HCT116 (cell line): ENCODE measurements at regions not wholly inside any gene's neighbourhood (a gene's known extent, or its start where the extent isn't known, plus 50 kb on each side); places are given as distances from the start of the nearest gene placed in this dataset.

ENCODE experiments used
- ATAC-seq: fragments of 200-7000 bp; cut with Tn5 transposase; 2 replicates; pipeline ENCODE4 v1.9.1; 2020; ENCODE audit warnings: mild to moderate bottlenecking, moderate library complexity
- BruUV-seq: library from RNA; stranded (reverse); fragments of 400-500 nt; replicated peaks from 2 replicates; lab custom pipeline; 2021; lab: Mats Ljungman, UMichigan
- CTCF ChIA-PET: fragments of 300-600 bp; sonication (Branson Sonifier 250); formaldehyde crosslinking; loops from one replicate; lab custom pipeline; 2021; ENCODE audit warnings: antibody characterized with exemption; lab: Charles Lee
- POLR2A ChIA-PET: fragments of 300-600, 350-600 bp; sonication (Branson Sonifier 250); formaldehyde crosslinking; loops from one replicate; lab custom pipeline; 2021; ENCODE audit warnings: antibody characterized with exemption; lab: Charles Lee
- RAD21 ChIA-PET, 2 experiments: fragments of 300-600 bp; sonication (Branson Sonifier 250); formaldehyde crosslinking; loops; one replicate each; lab custom pipeline; 2023; ENCODE audit warnings: low total read pairs in 2 of 2; ENCODE audit not compliant: uncharacterized antibody in 2 of 2, unreplicated experiment in 2 of 2, low non-redundant PET in 1 of 2; lab: Charles Lee
- DNase-seq: peaks from one replicate; pipeline ENCODE4 v3.0.0-alpha.2; 2010; ENCODE audit warnings: low read depth, low spot score
- H2AFZ ChIP-seq: fragments of 200-600 bp; shearing (Covaris generic), sonication (generic); 2 replicates; pipeline ENCODE4 v1.6.1; 2017; ENCODE audit warnings: low read depth, mixed run types, mixed read lengths, antibody characterized with exemption, low read length; ENCODE audit not compliant: poor library complexity, severe bottlenecking
- H3K27ac ChIP-seq: 2 replicates; pipeline ENCODE4 v1.5.1; 2012; ENCODE audit warnings: low read depth, low read length
- H3K27me3 ChIP-seq: fragments of 200-600 bp; sonication (generic); 2 replicates; pipeline ENCODE4 v1.6.1; 2016; ENCODE audit warnings: mixed run types, low read length, mixed read lengths; ENCODE audit not compliant: insufficient read depth
- H3K36me3 ChIP-seq, 2 experiments: fragments of 200-500 bp in 1 of 2; fragments of 200-600 bp in 1 of 2; sonication (Bioruptor generic) in 1 of 2; sonication (generic) in 1 of 2; 2 replicates each; pipeline versions ENCODE4 v1.5.1 to v1.6.1; 2014 to 2016; ENCODE audit warnings: low read length in 2 of 2, inconsistent platforms in 1 of 2, mixed read lengths in 1 of 2, mixed run types in 1 of 2; ENCODE audit not compliant: insufficient read depth in 2 of 2, control insufficient read depth in 1 of 2
- H3K4me1 ChIP-seq, 2 experiments: fragments of 200-600 bp in 1 of 2; sonication (generic) in 1 of 2; 2 replicates each; pipeline versions ENCODE4 v1.5.1 to v1.6.1; 2012 to 2017; ENCODE audit warnings: low read length in 2 of 2, inconsistent platforms in 1 of 2, mild to moderate bottlenecking in 1 of 2, mixed read lengths in 1 of 2, mixed run types in 1 of 2, moderate library complexity in 1 of 2; ENCODE audit not compliant: insufficient read depth in 2 of 2, control insufficient read depth in 1 of 2
- H3K4me2 ChIP-seq: fragments of 200-600 bp; sonication (generic); 2 replicates; pipeline ENCODE4 v1.6.1; 2017; ENCODE audit warnings: mixed run types, low read length, mixed read lengths
- H3K4me3 ChIP-seq, 2 experiments: fragments of 200-600 bp in 1 of 2; sonication (generic) in 1 of 2; replicated peaks in 1 of 2; 2 replicates each; pipeline ENCODE4 v1.5.1; 2011 to 2016; ENCODE audit warnings: low read length in 2 of 2, control low read depth in 1 of 2, low read depth in 1 of 2, mild to moderate bottlenecking in 1 of 2, mixed read lengths in 1 of 2, mixed run types in 1 of 2
- H3K79me2 ChIP-seq: fragments of 200-600 bp; sonication (generic); 2 replicates; pipeline ENCODE4 v1.6.1; 2017; ENCODE audit warnings: mild to moderate bottlenecking, mixed run types, low read length, moderate library complexity, mixed read lengths; ENCODE audit not compliant: insufficient read depth
- H3K9ac ChIP-seq: fragments of 200-600 bp; sonication (generic); 2 replicates; pipeline ENCODE4 v1.6.1; 2016; ENCODE audit warnings: low read length, mixed read lengths
- H3K9me2 ChIP-seq: fragments of 200-600 bp; sonication (generic), shearing (Covaris generic); 2 replicates; pipeline ENCODE4 v1.6.1; 2017; ENCODE audit warnings: mixed run types, mild to moderate bottlenecking, moderate library complexity; ENCODE audit not compliant: insufficient read depth
- H3K9me3 ChIP-seq, 2 experiments: fragments of 200-500 bp in 1 of 2; fragments of 200-600 bp in 1 of 2; sonication (Bioruptor generic) in 1 of 2; sonication (generic) in 1 of 2; 2 replicates each; pipeline ENCODE4 v1.6.1; 2014 to 2017; ENCODE audit warnings: low read length in 2 of 2, mixed read lengths in 2 of 2, inconsistent platforms in 1 of 2, low read depth in 1 of 2, mild to moderate bottlenecking in 1 of 2, mixed run types in 1 of 2, moderate library complexity in 1 of 2; ENCODE audit not compliant: control insufficient read depth in 1 of 2, insufficient read depth in 1 of 2
- H4K20me1 ChIP-seq: fragments of 200-600 bp; sonication (generic), shearing (Covaris generic); 2 replicates; pipeline ENCODE4 v1.6.1; 2017; ENCODE audit warnings: mixed run types, mild to moderate bottlenecking, moderate library complexity; ENCODE audit not compliant: insufficient read depth
- CEBPB ChIP-seq: IDR thresholded peaks from 2 replicates; pipeline ENCODE4 v1.6.1; 2012; ENCODE audit warnings: low read depth
- EGR1 ChIP-seq: IDR thresholded peaks from 2 replicates; pipeline ENCODE4 v1.6.1; 2012; ENCODE audit warnings: low read depth
- ELF1 ChIP-seq: IDR thresholded peaks from 2 replicates; pipeline ENCODE4 v1.6.1; 2012; ENCODE audit warnings: low read depth, borderline replicate concordance
- EZH2 ChIP-seq: fragments of 200-600 bp; sonication (generic); IDR thresholded peaks from 2 replicates; pipeline ENCODE4 v1.6.1; 2017; ENCODE audit warnings: antibody characterized with exemption, mixed run types
- EZH2phosphoT487 ChIP-seq: fragments of 200-600 bp; IDR thresholded peaks from 2 replicates; pipeline ENCODE4 v1.6.1; 2018; ENCODE audit warnings: antibody characterized with exemption, borderline replicate concordance
- FOSL1 ChIP-seq: IDR thresholded peaks from 2 replicates; pipeline ENCODE4 v1.6.1; 2012; ENCODE audit warnings: low read depth
- JUND ChIP-seq: IDR thresholded peaks from 2 replicates; pipeline ENCODE4 v1.6.1; 2012
- MAX ChIP-seq: IDR thresholded peaks from 2 replicates; pipeline ENCODE4 v1.6.1; 2012
- POLR2A ChIP-seq: IDR thresholded peaks from 2 replicates; pipeline ENCODE4 v1.7.0; 2011; ENCODE audit warnings: borderline replicate concordance; ENCODE audit not compliant: insufficient read depth, insufficient read length; ENCODE audit errors: extremely low read depth
- POLR2AphosphoS5 ChIP-seq: IDR thresholded peaks from 2 replicates; pipeline ENCODE4 v1.6.1; 2011; ENCODE audit warnings: mild to moderate bottlenecking, low read depth, low read length, moderate library complexity
- RAD21 ChIP-seq: IDR thresholded peaks from 2 replicates; pipeline ENCODE4 v1.6.1; 2012; ENCODE audit warnings: low read depth, mild to moderate bottlenecking
- REST ChIP-seq: IDR thresholded peaks from 2 replicates; pipeline ENCODE4 v1.6.1; 2012; ENCODE audit warnings: low read depth
- SIN3A ChIP-seq: IDR thresholded peaks from 2 replicates; pipeline ENCODE4 v1.6.1; 2012; ENCODE audit warnings: low read depth
- SRF ChIP-seq: IDR thresholded peaks from 2 replicates; pipeline ENCODE4 v1.6.1; 2012; ENCODE audit warnings: low read depth
- YY1 ChIP-seq: IDR thresholded peaks from 2 replicates; pipeline ENCODE4 v1.6.1; 2011; ENCODE audit warnings: low read length, low read depth, moderate library complexity, mild to moderate bottlenecking; ENCODE audit not compliant: insufficient replicate concordance; ENCODE audit errors: extremely low read depth
- ZNF274 ChIP-seq: fragments of 200-500 bp; sonication (Bioruptor generic); IDR thresholded peaks from 2 replicates; pipeline ENCODE4 v1.6.1; 2014; ENCODE audit warnings: mild to moderate bottlenecking, low read depth, low read length, inconsistent platforms
- intact Hi-C: fragments of 100-400 bp; cut with micrococcal nuclease; formaldehyde crosslinking; loops from 2 replicates; pipeline ENCODE4 v1.10.0; 2022
- TF ChIP-seq, protein P1 (sequence below): IDR thresholded peaks from 2 replicates; pipeline ENCODE4 v1.6.1; 2012
- TF ChIP-seq, protein P2 (sequence below): IDR thresholded peaks from 2 replicates; pipeline ENCODE4 v1.6.1; 2011; ENCODE audit warnings: mild to moderate bottlenecking, low read length, moderate library complexity; ENCODE audit not compliant: insufficient replicate concordance; ENCODE audit errors: extremely low read depth

GRCh38 chr7:89559596-89559995 lies 594.7 kb upstream of the STEAP1 start (continued):
- no peak for TF ChIP-seq REST
- TF ChIP-seq YY1 = no peak
- no peak for TF ChIP-seq EGR1
- TF ChIP-seq SRF = no peak
- TF ChIP-seq EZH2phosphoT487 = no peak
- TF ChIP-seq CEBPB = no peak
- TF ChIP-seq, protein P1, sequence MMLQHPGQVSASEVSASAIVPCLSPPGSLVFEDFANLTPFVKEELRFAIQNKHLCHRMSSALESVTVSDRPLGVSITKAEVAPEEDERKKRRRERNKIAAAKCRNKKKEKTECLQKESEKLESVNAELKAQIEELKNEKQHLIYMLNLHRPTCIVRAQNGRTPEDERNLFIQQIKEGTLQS = no peak
- no peak for TF ChIP-seq MAX
- no peak for TF ChIP-seq JUND
- no peak for TF ChIP-seq EZH2

DNA sequence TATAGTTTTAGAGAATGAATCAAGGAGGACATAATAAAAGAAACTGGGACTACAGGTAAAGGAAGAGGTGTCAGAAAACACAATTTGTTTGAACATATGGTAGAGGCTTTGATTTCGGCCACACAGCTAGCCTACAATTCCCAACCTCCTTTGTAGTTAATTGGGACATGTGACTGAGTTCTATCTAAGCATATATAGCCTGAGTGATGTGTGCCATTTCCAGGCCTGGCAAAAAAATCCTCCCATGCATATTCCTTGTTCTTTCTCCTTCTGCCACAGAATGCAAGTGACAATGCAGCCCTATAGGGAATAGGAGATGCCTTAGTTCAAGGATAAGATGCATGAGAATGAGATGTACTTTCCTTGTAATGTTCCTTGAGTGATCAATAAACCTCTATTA lies 590.7 kb upstream of the STEAP1 start:
- Histone ChIP-seq H3K9ac (no peak overlapping the region), H4K20me1 (no peaks in the 10 kb centered on the region), H3K9me2 (no peaks in the 10 kb centered on the region), H3K4me2 (no peak overlapping the region), H3K27me3 (no peaks in the 10 kb centered on the region), H2AFZ (no peak overlapping the region), H3K27ac (no peak overlapping the region), H3K4me3 (no peak overlapping the region), H3K79me2 (no peaks in the 10 kb centered on the region), H3K36me3 (no peaks in the 10 kb centered on the region), H3K4me1 (no peaks in the 10 kb centered on the region), H3K9me3 (no peaks in the 10 kb centered on the region)
- CTCF ChIA-PET = no interaction called here
- ATAC-seq (no peak), DNase-seq (no peak)
- RAD21 ChIA-PET = no interaction called here
- BruUV-seq = no TSS peak
- POLR2A ChIA-PET = no interaction called here
- intact Hi-C loops = no loop called here
- TF ChIP-seq ELF1 (no peak), POLR2AphosphoS5 (no peak), ZNF274 (no peak), EZH2 (no peak), POLR2A (no peak), FOSL1 (no peak), RAD21 (no peak), JUND (no peak), EGR1 (no peak), EZH2phosphoT487 (no peak), SIN3A (no peak)
- TF ChIP-seq, protein P2, sequence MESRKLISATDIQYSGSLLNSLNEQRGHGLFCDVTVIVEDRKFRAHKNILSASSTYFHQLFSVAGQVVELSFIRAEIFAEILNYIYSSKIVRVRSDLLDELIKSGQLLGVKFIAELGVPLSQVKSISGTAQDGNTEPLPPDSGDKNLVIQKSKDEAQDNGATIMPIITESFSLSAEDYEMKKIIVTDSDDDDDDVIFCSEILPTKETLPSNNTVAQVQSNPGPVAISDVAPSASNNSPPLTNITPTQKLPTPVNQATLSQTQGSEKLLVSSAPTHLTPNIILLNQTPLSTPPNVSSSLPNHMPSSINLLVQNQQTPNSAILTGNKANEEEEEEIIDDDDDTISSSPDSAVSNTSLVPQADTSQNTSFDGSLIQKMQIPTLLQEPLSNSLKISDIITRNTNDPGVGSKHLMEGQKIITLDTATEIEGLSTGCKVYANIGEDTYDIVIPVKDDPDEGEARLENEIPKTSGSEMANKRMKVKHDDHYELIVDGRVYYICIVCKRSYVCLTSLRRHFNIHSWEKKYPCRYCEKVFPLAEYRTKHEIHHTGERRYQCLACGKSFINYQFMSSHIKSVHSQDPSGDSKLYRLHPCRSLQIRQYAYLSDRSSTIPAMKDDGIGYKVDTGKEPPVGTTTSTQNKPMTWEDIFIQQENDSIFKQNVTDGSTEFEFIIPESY = no peak
- TF ChIP-seq, protein P1 = no peak
